ENCODE measurements at regions not wholly inside any gene's neighbourhood (a gene's known extent, or its start where the extent isn't known, plus 50 kb on each side); places are given as distances from the start of the nearest gene placed in this dataset.
"Not testable (repeated sequence)": the region's sequence is repeated elsewhere in the genome, so short reads cannot be mapped to it uniquely, and the experiment has no call there.

DNA sequence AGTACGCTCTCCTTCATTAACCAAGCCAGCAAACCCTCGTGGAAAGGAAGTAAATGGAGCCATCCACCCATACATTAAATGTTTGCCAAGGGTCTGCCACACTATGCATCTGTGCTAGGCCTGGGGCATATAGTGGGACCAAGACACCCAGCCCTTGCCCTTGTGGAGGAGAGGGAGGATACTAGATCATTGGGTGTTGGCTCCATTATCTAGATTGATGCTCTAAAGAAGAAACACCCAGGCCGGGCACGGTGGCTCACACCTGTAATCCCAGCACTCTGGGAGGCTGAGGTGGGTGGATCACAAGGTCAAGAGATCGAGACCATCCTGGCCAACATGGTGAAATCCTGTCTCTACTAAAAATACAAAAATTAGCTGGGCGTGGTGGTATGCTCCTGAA lies 193.3 kb upstream of the CDH5 start:
- DNase-seq (ENCODE audit: low read depth in 2 of 2): not testable (repeated sequence)

DNA sequence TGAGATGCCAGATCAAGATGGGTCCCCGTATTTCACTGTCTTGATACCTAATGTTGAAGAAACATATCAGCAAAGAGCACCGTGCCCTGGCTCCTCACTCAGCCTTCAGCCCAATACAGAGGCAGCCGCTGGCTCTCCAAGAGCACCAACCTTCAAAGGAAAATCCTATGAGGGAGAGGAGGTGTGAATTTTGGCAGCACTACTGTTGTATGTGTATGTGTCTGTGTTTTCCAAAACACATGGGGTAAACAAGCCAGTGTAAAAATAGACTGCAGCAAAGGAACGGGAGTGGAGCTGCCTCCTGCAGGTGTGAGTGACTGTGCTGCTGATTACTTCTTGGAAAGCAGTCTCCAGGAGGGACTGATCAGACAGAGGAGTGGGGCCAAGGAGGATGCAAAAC lies 194.0 kb upstream of the CDH5 start:
- no peak for DNase-seq (ENCODE audit: low read depth in 2 of 2)

DNA sequence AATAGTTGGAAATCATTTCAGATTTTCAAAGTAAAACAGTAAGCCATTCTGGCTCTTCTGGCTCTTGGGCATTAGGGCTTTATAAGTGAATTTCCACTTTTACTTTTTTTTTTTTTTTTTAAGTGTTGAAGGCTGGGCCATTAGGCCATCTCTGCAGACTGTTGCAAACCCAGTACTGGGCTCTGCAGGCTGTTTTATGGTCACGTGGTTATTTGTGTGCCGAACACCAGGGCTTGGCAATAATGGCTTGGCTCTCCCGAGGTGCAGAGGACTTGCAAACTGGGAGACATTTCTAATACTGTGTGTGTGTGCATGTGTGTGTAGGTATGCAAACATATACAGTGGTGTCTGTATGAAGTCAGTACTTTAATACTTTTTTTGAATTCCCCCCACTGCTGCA lies 194.9 kb upstream of the CDH5 start:
- DNase-seq (ENCODE audit: low read depth in 2 of 2): no peak

DNA sequence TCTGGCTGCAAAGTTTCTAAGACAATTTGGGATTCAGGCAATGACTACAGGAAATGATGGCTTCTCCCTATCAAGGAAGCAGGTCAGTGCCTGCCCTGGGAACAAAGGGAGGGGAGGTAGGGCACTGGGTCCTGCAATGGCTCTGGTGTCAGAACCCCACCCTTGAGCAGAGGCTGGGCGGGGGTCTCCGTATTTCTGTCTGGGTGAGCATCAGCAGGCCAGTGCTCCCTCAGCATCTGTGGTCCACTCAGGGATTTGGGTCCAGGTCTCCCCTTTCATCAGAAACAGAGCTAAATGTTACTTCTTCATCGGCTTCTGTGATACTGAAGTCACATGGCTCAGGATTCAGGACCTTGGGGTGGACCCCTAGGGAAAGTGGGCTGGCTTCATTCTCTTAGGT lies 195.5 kb upstream of the CDH5 start:
- no peak for DNase-seq (ENCODE audit: low read depth in 2 of 2)

DNA sequence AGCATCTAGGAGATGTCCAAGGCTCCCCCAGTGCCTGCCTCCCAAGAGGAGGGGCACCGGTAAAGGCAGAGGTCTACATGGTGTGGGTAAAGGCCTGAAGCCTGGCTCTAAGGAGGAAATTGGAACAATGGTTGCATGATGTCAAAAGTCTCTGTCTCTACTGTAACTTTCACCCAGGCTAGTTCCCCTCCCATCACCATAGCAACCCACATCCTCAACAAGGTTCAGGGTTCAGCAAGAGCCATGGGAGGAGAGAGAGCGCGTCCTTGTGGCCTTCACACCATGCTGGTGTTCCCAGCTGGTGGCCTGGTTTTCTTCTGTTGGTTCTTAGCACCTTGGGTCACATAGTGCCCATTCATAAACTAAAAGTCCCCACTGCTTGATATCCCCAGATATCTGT lies 196.7 kb upstream of the CDH5 start:
- no peak for DNase-seq (ENCODE audit: low read depth in 2 of 2)

DNA sequence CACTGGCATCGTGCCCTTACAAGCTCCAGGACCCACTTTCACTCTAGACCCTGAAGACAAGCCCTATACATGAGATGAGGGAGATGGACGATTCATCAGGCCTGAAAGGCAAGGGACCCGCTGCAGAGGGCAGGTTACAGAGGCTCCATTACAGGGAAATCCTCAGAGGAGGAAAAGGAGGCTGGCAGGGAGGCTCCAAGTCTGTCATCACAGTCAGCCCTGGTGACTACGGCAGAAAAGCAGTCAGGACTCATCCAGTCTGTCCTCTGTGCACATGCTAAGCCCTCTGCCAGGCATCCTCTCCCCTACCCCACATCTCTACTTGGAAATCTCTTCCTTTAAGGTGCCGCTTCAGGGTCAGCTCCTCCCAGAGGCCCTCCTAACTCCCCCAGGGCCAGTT lies 197.7 kb upstream of the CDH5 start:
- DNase-seq (ENCODE audit: low read depth in 2 of 2): no peak

DNA sequence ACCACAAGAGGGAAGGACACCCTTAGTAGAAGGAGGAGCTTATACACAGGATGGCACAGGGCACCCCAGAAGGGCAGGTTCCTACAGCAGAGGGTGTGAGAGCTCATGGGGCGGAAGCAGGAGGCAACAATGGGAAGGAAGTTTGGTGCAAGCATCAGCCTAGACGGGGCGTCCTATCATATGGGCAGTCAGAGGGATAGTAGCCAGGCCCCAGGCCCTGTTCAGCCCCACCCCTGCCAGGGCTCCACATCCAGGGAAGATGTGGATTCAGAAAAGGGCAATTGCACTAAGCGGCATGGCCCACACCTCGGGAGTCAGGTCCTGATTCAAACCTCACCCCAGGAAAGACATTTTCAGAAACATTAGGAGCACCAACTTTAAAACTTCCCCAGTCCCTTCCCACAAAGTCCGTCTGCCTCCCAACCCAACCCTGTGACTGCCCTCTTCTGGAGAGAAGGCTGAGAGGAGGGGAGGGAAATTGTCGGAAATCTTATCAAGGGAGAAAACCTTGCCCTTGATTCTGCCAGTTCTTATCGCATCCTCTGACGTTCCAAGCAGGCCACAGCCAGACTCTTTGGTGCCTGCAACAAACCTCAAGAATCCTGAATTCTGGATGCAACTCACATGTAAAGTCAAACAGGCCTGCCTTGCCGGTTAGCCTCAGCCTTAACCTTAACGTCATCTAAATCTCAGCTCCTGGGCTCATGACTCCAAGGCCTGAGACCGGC lies 198.8 kb upstream of the CDH5 start:
- no peak for DNase-seq (ENCODE audit: low read depth in 2 of 2)

DNA sequence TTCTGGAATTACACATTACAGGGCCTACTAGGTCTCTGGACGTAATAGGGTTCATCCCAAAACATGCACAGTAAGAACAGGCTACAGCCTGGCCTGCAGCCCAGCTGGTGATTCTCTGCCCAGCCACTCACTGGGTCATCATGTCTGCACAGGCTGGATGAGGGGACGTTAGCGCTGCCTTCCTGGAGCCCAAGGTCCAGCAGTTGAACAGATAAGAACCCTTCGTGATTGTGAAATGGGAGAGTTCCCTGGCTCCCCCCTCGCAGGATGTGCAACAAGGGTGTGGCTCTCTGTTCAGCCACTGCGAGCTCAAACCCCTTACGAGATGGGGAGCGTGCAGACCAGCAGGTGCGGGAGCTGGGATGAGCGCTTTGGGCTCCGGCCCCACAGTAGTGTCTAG lies 200.0 kb upstream of the CDH5 start:
- no peak for DNase-seq (ENCODE audit: low read depth in 2 of 2)

DNA sequence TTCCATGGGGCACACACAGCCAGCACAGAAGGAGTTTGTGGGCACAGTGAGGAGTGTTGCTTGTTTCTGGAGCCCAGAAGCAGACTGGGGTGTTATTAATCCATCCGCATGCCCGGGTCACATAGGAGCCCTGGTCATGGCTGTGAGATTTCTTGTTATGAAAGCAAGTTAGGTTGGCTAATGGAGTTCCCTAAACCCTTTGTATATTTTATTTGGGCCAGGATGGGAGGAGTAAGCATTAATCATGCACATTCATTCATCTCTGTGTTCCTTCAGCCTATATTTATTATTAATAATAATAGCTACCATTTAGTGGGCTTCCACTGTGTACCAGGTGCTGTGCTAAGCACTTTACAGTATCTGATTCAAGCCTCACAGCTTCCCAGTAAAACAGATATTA lies 200.6 kb upstream of the CDH5 start:
- DNase-seq (ENCODE audit: low read depth in 2 of 2): no peak

DNA sequence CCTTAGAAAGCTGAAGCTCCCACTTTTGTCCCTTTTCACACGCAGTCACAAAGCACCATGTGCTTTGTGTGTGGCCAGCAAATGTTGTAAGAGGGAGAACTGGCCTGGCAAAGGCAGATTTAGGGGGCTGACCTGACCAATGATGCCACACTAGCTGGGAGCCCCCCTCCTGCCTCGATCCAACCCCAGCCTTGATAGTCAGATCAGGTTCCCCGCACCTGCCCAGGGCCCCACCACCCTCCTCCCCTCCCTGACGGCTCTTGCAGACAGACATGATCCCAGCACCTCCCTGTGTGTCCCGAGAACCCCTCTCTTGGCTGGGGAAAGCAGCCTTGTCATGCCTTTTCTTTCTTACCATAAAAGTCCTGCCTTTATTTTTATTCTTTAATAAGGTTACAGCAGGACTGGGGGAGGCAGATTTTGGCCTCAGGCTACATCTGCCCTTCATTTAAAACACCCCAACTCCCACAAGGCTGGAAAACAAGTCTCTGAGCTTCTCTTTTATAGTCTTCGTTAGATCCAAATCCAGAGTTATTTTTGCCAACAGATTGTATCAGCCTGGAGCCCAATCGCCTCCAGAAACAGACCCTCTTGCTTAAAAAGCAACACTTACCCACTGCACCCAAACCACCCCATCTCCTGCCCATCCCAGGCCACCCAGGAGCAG lies 201.8 kb upstream of the CDH5 start:
- DNase-seq (ENCODE audit: low read depth in 2 of 2): no peak

DNA sequence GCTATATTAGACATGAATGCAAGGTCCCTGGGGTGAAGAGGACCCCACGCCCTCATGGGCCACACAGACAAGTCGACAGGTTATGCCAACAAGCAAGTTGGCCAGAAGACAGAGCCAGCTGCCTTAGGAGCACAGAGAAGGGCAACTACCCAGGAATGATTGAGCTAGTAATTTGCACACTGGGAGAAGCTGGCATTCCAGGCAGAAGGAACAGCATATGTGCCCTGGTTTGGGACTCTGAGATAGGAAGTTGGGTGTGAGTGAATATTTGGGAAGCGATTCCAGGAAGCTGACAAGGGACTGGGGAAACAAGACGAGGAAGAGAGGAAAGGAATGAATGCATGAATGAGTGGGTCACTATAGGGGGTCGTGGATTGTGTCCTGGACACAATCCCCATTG lies 203.7 kb upstream of the CDH5 start:
- DNase-seq (ENCODE audit: low read depth in 2 of 2): no peak

DNA sequence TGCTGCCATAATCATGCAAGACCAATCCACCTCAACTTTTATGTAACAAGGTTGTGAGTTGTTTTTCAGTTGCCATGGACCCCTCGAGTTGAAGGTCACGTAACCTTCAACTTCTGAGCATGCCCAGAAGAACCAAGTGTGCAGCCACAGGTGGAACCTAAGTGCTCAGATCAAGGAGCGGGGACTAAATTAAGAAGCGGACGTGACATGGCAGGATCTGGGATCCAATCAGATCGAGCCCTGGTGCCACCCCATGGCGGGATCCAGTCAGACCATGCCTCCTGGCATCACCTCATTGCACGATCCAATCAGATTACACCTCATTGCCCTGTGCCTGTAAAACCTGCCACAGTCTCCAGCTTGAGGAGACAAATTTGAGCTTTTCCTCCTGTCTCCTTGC lies 204.5 kb upstream of the CDH5 start:
- no peak for DNase-seq (ENCODE audit: low read depth in 2 of 2)

DNA sequence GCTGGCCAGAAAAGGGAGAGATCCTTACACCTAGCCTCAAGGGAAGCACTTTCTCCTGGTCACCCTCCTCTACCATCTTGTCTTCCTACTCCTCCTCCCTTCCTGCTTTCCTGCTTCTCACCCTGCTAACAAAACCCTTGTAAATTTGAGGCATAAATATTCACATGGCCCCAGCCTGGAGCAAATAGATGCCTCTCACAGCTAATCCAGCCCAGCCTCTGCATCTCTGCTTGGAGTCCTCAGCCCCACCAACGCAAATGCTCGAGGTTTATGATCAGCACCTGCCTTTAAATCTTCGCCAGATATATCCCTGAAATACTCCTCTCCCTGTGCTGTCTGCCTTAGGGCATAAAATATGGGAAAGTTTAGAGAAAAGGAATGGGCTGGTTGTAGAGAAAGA lies 205.2 kb upstream of the CDH5 start:
- DNase-seq (ENCODE audit: low read depth in 2 of 2): no peak

DNA sequence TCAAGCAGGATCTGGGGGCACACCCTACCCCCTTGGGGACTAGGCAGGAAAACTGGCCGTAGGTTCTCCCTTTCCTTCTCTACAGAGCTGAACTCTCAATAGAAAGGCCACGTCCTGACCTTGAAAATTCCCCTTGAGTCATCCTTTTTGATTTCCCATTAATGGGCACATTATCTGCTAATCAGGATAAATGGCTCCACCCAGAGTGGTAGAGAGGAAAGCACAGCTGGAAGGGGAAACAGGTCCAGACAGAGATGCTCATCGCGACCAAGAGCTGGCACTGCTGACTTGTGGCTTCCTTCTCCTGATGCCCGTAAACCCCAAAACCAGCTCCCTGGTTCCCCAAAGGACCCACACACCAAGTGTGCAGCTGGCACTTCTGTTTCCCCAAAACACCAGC lies 206.5 kb upstream of the CDH5 start:
- DNase-seq (ENCODE audit: low read depth in 2 of 2): no peak

DNA sequence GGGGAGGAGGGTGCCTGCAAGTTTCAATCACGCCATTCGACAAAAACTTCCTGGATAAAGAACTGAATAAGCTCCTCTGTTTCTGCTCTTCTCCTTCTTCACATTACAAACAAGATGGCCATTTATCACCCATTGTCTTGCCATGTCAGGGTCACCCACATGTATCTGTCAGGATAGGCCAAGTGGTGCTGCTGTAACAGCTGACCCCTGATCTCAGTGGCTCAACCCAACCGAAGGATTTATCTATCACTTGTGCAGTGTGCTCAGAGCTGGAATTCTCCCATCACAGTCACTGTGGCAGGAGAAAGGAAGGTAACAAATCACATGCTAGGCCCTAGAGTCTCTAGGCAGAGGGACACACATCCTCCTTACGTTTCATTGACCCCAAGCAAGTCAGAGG lies 210.0 kb upstream of the CDH5 start:
- no peak for DNase-seq (ENCODE audit: low read depth in 2 of 2)

DNA sequence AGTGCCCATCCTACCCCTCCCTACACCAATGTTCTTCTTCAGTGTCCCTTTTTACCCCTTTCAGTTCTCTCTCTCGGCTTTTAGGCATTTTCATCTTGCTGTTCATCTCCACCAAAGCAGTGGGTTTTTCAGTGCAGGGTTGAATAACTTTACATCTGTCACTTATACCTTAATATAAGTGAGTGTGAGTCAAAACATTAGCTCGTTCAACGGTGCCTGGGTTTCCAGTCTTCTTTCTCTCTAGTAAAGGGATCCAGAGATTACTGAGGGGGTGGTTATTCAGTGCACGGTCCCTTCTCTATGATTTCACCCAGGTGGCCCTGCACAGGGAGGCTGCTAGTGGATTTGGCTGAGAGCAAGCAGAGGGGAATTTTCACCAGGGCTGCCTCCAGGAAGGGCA lies 210.6 kb upstream of the CDH5 start:
- DNase-seq (ENCODE audit: low read depth in 2 of 2): no peak

DNA sequence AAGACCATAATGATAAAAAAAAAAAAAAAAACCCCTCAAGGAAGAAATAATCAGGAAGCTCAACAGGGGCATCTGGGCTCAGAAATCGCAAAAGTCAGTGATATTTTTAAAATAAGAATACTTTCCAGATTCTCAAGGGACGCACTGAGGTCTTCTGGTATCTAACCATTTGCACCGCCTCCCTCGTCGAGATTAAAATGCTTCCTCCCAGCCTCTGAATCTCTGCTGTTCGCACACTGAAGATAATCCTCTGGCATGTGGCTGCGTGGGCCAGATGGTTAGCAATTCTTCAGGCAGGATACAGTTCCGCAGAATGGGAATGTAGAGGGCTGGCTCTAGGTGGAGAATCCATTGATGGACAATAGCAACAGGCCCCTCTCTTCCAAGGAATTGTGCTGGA lies 211.7 kb upstream of the CDH5 start:
- DNase-seq (ENCODE audit: low read depth in 2 of 2): no peak

DNA sequence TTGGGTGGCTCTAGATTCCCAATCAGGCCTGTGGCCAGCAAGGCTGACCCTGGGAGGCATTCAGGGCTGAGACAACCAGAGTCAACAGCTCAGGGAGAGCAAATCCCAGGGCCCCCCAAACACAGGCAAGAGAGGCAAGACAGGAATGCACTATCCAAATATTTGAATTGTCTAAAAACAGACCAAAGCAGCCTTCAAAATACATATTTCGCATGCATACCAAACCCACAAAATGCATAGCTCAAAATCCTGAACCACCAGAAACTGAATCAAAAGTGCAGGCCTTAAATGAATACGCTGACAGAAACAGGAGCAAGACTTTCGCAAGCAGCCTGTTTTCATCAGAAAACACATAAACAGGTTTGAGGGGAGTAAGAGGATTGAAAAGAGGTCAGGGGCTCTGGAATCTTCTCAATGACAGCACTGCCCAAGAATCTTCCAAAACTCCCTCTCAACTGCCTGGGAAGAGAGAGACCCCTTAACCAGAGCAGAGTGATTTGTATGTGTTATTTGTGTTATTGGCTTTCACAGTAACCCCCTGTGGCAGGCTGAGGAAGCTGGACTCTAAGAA lies 213.6 kb upstream of the CDH5 start:
- no peak for DNase-seq (ENCODE audit: low read depth in 2 of 2)

DNA sequence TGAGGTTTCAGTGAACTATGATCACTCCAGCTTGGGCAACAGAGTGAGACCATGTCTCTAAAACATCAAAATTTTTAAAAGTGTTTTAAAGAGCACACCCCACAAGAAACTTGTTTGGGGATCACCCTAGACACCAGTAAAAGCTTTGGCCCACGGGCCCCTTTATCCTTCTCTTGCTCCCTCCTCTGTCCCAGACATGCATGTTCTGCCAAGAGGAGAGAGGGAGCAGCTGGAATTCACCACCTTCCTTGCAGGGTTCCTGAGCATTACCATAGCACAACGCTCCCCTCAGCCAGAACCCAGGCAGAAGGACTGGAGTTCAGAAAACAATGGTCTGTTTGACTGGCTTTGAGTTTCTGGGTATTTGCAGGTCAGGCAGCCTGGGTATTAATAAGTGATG lies 214.3 kb upstream of the CDH5 start:
- DNase-seq (ENCODE audit: low read depth in 2 of 2): no peak

DNA sequence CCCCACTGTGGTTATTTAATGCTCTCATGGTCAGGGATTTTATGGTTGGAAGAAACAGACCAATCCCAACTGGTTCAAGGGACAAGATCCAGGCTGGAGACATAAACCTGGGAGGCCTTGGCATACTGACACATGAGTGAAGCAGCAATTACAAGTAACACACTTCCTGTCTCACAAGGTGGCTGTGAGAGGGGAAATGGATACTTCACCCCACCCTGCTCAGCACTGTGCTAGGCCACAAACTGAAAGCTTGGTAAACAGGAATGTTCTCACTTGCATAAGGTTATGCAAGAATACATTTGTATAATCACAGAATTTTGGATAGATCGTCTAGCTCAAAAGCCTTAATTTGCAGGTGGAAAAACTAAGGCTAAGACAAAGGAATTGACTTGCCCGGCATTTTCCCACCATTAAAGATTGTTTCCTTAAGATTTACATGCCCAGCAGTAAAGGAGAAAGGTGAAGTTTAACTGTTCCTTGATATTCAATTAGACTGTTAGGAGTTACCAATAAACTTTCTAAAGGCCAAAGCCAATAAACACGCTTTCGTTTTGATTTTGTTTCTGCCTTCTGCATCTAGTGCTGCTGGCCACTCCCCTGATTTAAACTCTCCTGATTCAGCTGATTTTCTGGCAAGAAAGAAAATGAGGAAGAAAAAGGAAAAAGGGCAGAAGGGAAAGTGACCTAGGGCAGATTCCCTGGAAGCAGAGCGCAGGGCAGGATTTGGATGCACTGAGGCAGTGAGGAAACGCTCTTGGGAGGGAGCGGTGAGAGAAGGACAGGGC lies 215.6 kb upstream of the CDH5 start:
- DNase-seq (ENCODE audit: low read depth in 2 of 2): no peak

DNA sequence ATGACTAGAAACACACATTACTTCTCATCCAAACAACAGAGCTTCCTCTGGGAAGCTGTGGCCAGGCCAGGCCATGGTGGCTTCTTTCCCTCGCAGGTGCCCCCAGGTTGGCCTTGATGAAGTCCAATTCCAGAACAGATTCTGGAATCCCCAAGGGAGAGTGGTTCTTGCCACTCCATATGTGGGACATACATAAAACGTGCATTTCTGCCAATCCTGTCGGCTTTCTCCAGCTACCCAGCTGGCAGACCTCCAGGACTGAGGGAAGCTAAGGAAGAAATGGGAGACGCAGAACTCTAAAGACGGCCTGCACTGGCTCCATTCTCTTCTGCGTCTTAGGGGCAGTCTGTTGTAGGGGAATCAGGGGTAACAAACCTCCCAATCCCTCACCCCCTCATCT lies 219.2 kb upstream of the CDH5 start:
- no peak for DNase-seq (ENCODE audit: low read depth in 2 of 2)

DNA sequence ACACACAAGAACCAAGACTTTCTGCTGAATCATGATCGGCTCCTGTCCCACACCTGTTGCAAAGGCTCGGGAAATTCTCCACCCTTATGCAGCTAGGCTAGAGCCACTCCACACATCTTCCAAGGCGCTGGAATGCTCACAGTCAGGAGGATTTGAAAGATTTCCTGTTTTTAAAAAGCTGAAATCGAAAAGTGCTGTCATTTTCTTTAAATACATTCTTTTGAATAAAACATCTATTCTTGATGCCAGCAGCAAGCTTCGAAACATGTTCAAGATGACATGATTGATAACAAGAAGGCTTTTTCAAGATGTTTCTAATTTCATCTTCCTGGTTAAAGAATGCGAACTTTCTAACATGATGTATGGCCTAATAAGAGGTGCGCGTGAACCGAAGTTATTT lies 219.7 kb upstream of the CDH5 start:
- no peak for DNase-seq (ENCODE audit: low read depth in 2 of 2)

DNA sequence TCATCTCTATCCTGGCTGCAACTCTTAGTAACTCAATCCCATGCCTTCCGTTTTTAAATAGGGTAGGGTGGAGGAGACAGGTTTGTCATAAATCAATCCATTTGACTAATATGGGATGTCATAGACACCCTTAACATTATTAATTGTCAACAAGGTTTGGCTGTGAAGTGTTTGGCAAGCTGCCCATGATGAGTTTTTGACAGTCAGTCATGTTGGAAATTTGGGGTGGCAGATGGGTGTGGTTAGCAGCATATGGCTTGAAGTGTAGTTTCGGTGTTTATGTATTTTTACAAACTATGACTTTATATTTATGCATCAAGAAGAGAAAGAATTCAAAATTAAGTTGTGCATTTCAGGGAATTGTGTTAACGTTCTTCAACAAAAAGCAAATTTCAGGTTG lies 221.8 kb upstream of the CDH5 start:
- no peak for DNase-seq (ENCODE audit: low read depth in 2 of 2)

Data from activated CD4-positive, alpha-beta T cell treated with anti-CD3 and anti-CD28 coated beads for 24 hours (primary cell).